HepG2 (cell line): ENCODE measurements at regions not wholly inside any gene's neighbourhood (a gene's known extent, or its start where the extent isn't known, plus 50 kb on each side); places are given as distances from the start of the nearest gene placed in this dataset.

Experiments
- ATAC-seq: fragments of 200-7000 bp; cut with Tn5 transposase; 3 replicates; pipeline ENCODE4 v1.9.1; 2020; ENCODE audit warnings: mild to moderate bottlenecking, moderate library complexity
- BruUV-seq: library from RNA; stranded (reverse); fragments of 400-500 nt; replicated peaks from 2 replicates; lab custom pipeline; 2021; lab: Mats Ljungman, UMichigan
- CTCF ChIA-PET: fragments of 300-600 bp; formaldehyde crosslinking; extraction: SDS; loops from one replicate; lab custom pipeline; 2021; ENCODE audit warnings: low total read pairs, inconsistent platforms, low intra/inter-chr PET ratio; lab: Yijun Ruan, JAX
- POLR2A ChIA-PET: fragments of 350-600 bp; sonication (Branson Sonifier 250); formaldehyde crosslinking; loops from one replicate; lab custom pipeline; 2020; ENCODE audit warnings: antibody characterized with exemption, inconsistent platforms; lab: Yijun Ruan, JAX
- DNase-seq: peaks from one replicate; pipeline ENCODE4 v3.0.0-alpha.2; 2015; ENCODE audit warnings: low spot score
- FAIRE-seq: peaks from 3 replicates; lab custom pipeline; 2011; peaks lifted over from hg19 to GRCh38; lab: Jason Lieb, UNC
- H2AFZ ChIP-seq: one replicate; pipeline ENCODE4 v1.6.1; 2011; ENCODE audit warnings: low read length, inconsistent platforms
- H3K27ac ChIP-seq: fragments of 300-600 bp; 3 replicates; pipeline ENCODE4 v1.8.0; 2011; ENCODE audit warnings: mixed run types, mild to moderate bottlenecking, mixed read lengths, low read length, inconsistent platforms; ENCODE audit not compliant: insufficient read depth; ENCODE audit errors: extremely low read length
- H3K27me3 ChIP-seq, 2 experiments: fragments of 200-600 bp in 1 of 2; 2 replicates in 1 of 2; 3 replicates in 1 of 2; pipeline versions ENCODE4 v1.6.0 to v1.8.0; 2011; ENCODE audit warnings: low read length in 2 of 2, mild to moderate bottlenecking in 2 of 2, moderate library complexity in 2 of 2, inconsistent platforms in 1 of 2; ENCODE audit not compliant: insufficient read depth in 2 of 2, control insufficient read depth in 1 of 2
- H3K36me3 ChIP-seq, 2 experiments: fragments of 200-600 bp in 1 of 2; replicated peaks in 1 of 2; 2 replicates in 1 of 2; 3 replicates in 1 of 2; pipeline versions ENCODE4 v1.5.1 to v1.8.0; 2011; ENCODE audit warnings: low read length in 2 of 2, inconsistent platforms in 1 of 2; ENCODE audit not compliant: insufficient read depth in 2 of 2, control insufficient read depth in 1 of 2
- H3K4me1 ChIP-seq: 2 replicates; pipeline ENCODE4 v1.5.1; 2012; ENCODE audit warnings: low read length, inconsistent platforms; ENCODE audit not compliant: insufficient read depth
- H3K4me2 ChIP-seq: 2 replicates; pipeline ENCODE4 v1.6.0; 2011; ENCODE audit warnings: low read depth, low read length, inconsistent platforms
- H3K4me3 ChIP-seq, 3 experiments: fragments of 200-600 bp in 1 of 3; sonication (generic), shearing (Covaris generic) in 1 of 3; replicated peaks in 1 of 3; 2 replicates each; pipeline ENCODE4 v1.5.1; 2011 to 2016; ENCODE audit warnings: low read length in 3 of 3, inconsistent platforms in 2 of 3, low read depth in 2 of 3, mild to moderate bottlenecking in 2 of 3, control low read depth in 1 of 3, mixed read lengths in 1 of 3; ENCODE audit not compliant: insufficient read depth in 1 of 3
- H3K79me2 ChIP-seq: one replicate; pipeline ENCODE4 v1.6.1; 2011; ENCODE audit warnings: low read length, inconsistent platforms; ENCODE audit not compliant: insufficient read depth
- H3K9ac ChIP-seq: 2 replicates; pipeline ENCODE4 v1.6.0; 2011; ENCODE audit warnings: mild to moderate bottlenecking, low read depth, low read length, inconsistent platforms; ENCODE audit not compliant: insufficient read depth
- H3K9me3 ChIP-seq: 2 replicates; pipeline ENCODE4 v1.5.1; 2012; ENCODE audit warnings: mild to moderate bottlenecking, low read length
- H4K20me1 ChIP-seq: 2 replicates; pipeline ENCODE4 v1.6.0; 2011; ENCODE audit warnings: inconsistent platforms, mild to moderate bottlenecking, low read length, moderate library complexity; ENCODE audit not compliant: insufficient read depth
- ATF5 ChIP-seq: sonication (generic); formaldehyde crosslinking; IDR thresholded peaks from 2 replicates; pipeline ENCODE4 v1.4.0; 2020; ENCODE audit warnings: mild to moderate bottlenecking, low read depth, missing genetic modification reagents
- BHLHE40 ChIP-seq: IDR thresholded peaks from 2 replicates; pipeline ENCODE4 v1.6.1; 2011; ENCODE audit warnings: low read length, improper control_type of control experiment
- GLI4 ChIP-seq: sonication (generic); formaldehyde crosslinking; IDR thresholded peaks from 2 replicates; pipeline ENCODE4 v1.5.1; 2020; ENCODE audit warnings: missing genetic modification reagents, mild to moderate bottlenecking, moderate library complexity, borderline replicate concordance
- GTF2F1 ChIP-seq: fragments of 150-350 bp; IDR thresholded peaks from 2 replicates; pipeline ENCODE4 v1.6.1; 2014; ENCODE audit warnings: low read length
- IKZF1 ChIP-seq: fragments of 450-650 bp; IDR thresholded peaks from 2 replicates; pipeline ENCODE4 v1.7.1; 2016
- IRF1 ChIP-seq: sonication (generic); formaldehyde crosslinking; IDR thresholded peaks from 2 replicates; pipeline ENCODE4 v1.4.0; 2020; ENCODE audit warnings: low read depth, mild to moderate bottlenecking, missing genetic modification reagents
- MEIS2 ChIP-seq: sonication (generic); formaldehyde crosslinking; IDR thresholded peaks from 2 replicates; pipeline ENCODE4 v1.9.0; 2021; ENCODE audit warnings: mild to moderate bottlenecking, missing genetic modification reagents
- MLX ChIP-seq: IDR thresholded peaks from 2 replicates; pipeline ENCODE4 v1.6.1; 2016
- PAWR ChIP-seq: sonication (generic); formaldehyde crosslinking; IDR thresholded peaks from 2 replicates; pipeline ENCODE4 v1.4.0; 2020; ENCODE audit warnings: missing genetic modification reagents, mild to moderate bottlenecking, borderline replicate concordance
- POLR2A ChIP-seq, 2 experiments: IDR thresholded peaks; 2 replicates each; pipeline ENCODE4 v1.6.1; 2011; ENCODE audit warnings: low read depth in 2 of 2, low read length in 2 of 2, mild to moderate bottlenecking in 1 of 2, moderate library complexity in 1 of 2; ENCODE audit not compliant: insufficient read depth in 1 of 2
- POLR2AphosphoS5 ChIP-seq: IDR thresholded peaks from 2 replicates; pipeline ENCODE4 v1.6.1; 2012; ENCODE audit warnings: low read depth, low read length
- PPARG ChIP-seq: conservative IDR thresholded peaks from 2 replicates; pipeline ENCODE4 v1.6.1; 2016; ENCODE audit warnings: missing biosample characterization, missing genetic modification reagents
- U2AF2 ChIP-seq: fragments of 200-400 bp; formaldehyde crosslinking; IDR thresholded peaks from 2 replicates; pipeline ENCODE4 v1.6.1; 2017; ENCODE audit warnings: low read depth, mild to moderate bottlenecking, low read length
- ZBTB21 ChIP-seq: sonication (generic); formaldehyde crosslinking; IDR thresholded peaks from 2 replicates; pipeline ENCODE4 v1.4.0; 2020; ENCODE audit warnings: missing genetic modification reagents
- ZNF205 ChIP-seq: IDR thresholded peaks from 2 replicates; pipeline ENCODE4 v1.6.1; 2018; ENCODE audit warnings: missing biosample characterization, missing genetic modification reagents
- ZNF232 ChIP-seq: sonication (generic); formaldehyde crosslinking; IDR thresholded peaks from 2 replicates; pipeline ENCODE4 v1.4.0; 2020; ENCODE audit warnings: missing genetic modification reagents, borderline replicate concordance
- ZNF329 ChIP-seq: sonication (generic); formaldehyde crosslinking; IDR thresholded peaks from 2 replicates; pipeline ENCODE4 v1.9.0; 2021; ENCODE audit warnings: low read depth, mild to moderate bottlenecking, missing genetic modification reagents
- ZNF335 ChIP-seq: sonication (generic); formaldehyde crosslinking; IDR thresholded peaks from 2 replicates; pipeline ENCODE4 v1.4.0; 2020; ENCODE audit warnings: missing genetic modification reagents
- ZNF33A ChIP-seq: sonication (generic); formaldehyde crosslinking; IDR thresholded peaks from 2 replicates; pipeline ENCODE4 v1.5.1; 2020; ENCODE audit warnings: missing genetic modification reagents, mild to moderate bottlenecking, moderate library complexity, borderline replicate concordance
- ZNF646 ChIP-seq: sonication (generic); formaldehyde crosslinking; IDR thresholded peaks from 2 replicates; pipeline ENCODE4 v1.9.0; 2021; ENCODE audit warnings: mild to moderate bottlenecking, missing genetic modification reagents
- WGBS: methylation state at CpG from one replicate; pipeline ENCODE4 v1.1.6; 2017; ENCODE audit warnings: low lambda C conversion rate; 5-methylcytosine and 5-hydroxymethylcytosine counted together
- in situ Hi-C: cut with HindIII; loops from 2 replicates; pipeline ENCODE4 v1.10.0; 2017; ENCODE audit warnings: low pct_unique_long_range_greater_than_20kb; ENCODE audit not compliant: extremely low pct_ligation_motif_present
- intact Hi-C: fragments of 100-400 bp; cut with micrococcal nuclease; formaldehyde crosslinking; loops from one replicate; pipeline ENCODE4 v1.10.0; 2022; ENCODE audit not compliant: unreplicated experiment

GRCh38 chr12:81835783-81836182 is 76.6 kb upstream of the PPFIA2 start:
- no peak overlapping the region for H2AFZ ChIP-seq
- no TSS peak for BruUV-seq
- CTCF ChIA-PET, result no interaction called here
- H3K27ac ChIP-seq, result no peak overlapping the region
- no peak for TF ChIP-seq PAWR
- no peak for TF ChIP-seq ZNF232
- no peak for TF ChIP-seq GLI4
- TF ChIP-seq BHLHE40, result no peak
- no peak for TF ChIP-seq ZNF205 (CRISPR knock-in tag)
- TF ChIP-seq ATF5, result no peak
- no peak for TF ChIP-seq GTF2F1
- TF ChIP-seq ZNF329, result no peak
- TF ChIP-seq POLR2A (IDR thresholded peaks at IDR 0.05; ENCODE audit: insufficient read depth in 1 of 2, low read depth in 2 of 2, low read length in 2 of 2), result no peak
- TF ChIP-seq U2AF2, result no peak
- TF ChIP-seq IRF1 (CRISPR knock-in tag), result no peak
- no peak for TF ChIP-seq ZNF335 (CRISPR knock-in tag)
- no peak for TF ChIP-seq PPARG (CRISPR knock-in tag)
- no peak for TF ChIP-seq MEIS2 (CRISPR knock-in tag)
- TF ChIP-seq ZNF646 (CRISPR knock-in tag), result no peak
- no peak for TF ChIP-seq ZBTB21
- no peak for TF ChIP-seq ZNF33A (CRISPR knock-in tag)
- no peak for TF ChIP-seq POLR2AphosphoS5
- no peak for TF ChIP-seq MLX
- TF ChIP-seq IKZF1, result no peak
- TF ChIP-seq, all 625 proteins: peak for 0
- Histone ChIP-seq H3K4me2 (no peak overlapping the region), H3K9ac (no peak overlapping the region), H3K4me1 (no peaks in the 10 kb centered on the region), H3K36me3 (no peaks in the 10 kb centered on the region), H4K20me1 (no peaks in the 10 kb centered on the region), H3K27me3 (no peaks in the 10 kb centered on the region), H3K79me2 (no peaks in the 10 kb centered on the region), H3K9me3 (no peaks in the 10 kb centered on the region), H3K4me3 (no peak overlapping the region)
- intact Hi-C loops (no loop called here), in situ Hi-C loops (no loop called here)
- WGBS, result 0% methylated on average over 3 of the region's 3 CpGs
- no peak for FAIRE-seq
- POLR2A ChIA-PET, result no interaction called here
- DNase-seq, result no peak
- no peak for ATAC-seq
